ENCODE measurements at regions not wholly inside any gene's neighbourhood (a gene's known extent, or its start where the extent isn't known, plus 50 kb on each side); places are given as distances from the start of the nearest gene placed in this dataset.

DNA sequence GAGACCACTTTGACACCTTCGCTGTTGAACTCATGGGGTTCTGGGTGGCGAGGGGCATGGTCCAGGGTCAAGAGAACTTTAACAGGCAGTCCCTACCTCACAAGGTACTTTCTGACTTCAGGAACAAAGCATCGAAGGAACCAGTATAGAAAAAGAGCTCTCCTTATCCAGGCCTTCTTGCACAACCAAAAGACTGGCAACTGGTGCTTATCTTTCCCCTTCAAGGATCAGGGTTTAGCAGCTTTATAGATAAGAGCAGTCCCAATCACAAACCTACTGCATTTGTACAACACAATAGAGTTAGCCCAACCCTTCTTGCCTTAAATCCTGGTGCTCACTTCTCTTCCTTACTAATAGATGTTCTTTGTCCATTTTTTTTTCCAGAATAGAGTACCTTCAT lies 116.3 kb downstream of the SNX5 start:
- no peak for TF ChIP-seq ZNF362 (tag by site-specific recombination; IDR thresholded peaks at IDR 0.05)
- TF ChIP-seq, protein P1, sequence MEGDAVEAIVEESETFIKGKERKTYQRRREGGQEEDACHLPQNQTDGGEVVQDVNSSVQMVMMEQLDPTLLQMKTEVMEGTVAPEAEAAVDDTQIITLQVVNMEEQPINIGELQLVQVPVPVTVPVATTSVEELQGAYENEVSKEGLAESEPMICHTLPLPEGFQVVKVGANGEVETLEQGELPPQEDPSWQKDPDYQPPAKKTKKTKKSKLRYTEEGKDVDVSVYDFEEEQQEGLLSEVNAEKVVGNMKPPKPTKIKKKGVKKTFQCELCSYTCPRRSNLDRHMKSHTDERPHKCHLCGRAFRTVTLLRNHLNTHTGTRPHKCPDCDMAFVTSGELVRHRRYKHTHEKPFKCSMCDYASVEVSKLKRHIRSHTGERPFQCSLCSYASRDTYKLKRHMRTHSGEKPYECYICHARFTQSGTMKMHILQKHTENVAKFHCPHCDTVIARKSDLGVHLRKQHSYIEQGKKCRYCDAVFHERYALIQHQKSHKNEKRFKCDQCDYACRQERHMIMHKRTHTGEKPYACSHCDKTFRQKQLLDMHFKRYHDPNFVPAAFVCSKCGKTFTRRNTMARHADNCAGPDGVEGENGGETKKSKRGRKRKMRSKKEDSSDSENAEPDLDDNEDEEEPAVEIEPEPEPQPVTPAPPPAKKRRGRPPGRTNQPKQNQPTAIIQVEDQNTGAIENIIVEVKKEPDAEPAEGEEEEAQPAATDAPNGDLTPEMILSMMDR (tag by site-specific recombination; IDR thresholded peaks at IDR 0.05) = no peak
- TF ChIP-seq TCF7L2 (IDR thresholded peaks at IDR 0.05; ENCODE audit: borderline replicate concordance, low read depth, low read length) = no peak
- TF ChIP-seq SP2 (tag by site-specific recombination; IDR thresholded peaks at IDR 0.05) = no peak
- TF ChIP-seq RBAK (tag by site-specific recombination; IDR thresholded peaks at IDR 0.05) = no peak

All from HEK293 (cell line).